HT1080 (cell line): ENCODE measurements at regions not wholly inside any gene's neighbourhood (a gene's known extent, or its start where the extent isn't known, plus 50 kb on each side); places are given as distances from the start of the nearest gene placed in this dataset.
"Not testable (repeated sequence)": the region's sequence is repeated elsewhere in the genome, so short reads cannot be mapped to it uniquely, and the experiment has no call there.

Experiments
- DNase-seq: peaks from one replicate; pipeline ENCODE4 v3.0.0-alpha.2; 2015; ENCODE audit warnings: low read depth

DNA sequence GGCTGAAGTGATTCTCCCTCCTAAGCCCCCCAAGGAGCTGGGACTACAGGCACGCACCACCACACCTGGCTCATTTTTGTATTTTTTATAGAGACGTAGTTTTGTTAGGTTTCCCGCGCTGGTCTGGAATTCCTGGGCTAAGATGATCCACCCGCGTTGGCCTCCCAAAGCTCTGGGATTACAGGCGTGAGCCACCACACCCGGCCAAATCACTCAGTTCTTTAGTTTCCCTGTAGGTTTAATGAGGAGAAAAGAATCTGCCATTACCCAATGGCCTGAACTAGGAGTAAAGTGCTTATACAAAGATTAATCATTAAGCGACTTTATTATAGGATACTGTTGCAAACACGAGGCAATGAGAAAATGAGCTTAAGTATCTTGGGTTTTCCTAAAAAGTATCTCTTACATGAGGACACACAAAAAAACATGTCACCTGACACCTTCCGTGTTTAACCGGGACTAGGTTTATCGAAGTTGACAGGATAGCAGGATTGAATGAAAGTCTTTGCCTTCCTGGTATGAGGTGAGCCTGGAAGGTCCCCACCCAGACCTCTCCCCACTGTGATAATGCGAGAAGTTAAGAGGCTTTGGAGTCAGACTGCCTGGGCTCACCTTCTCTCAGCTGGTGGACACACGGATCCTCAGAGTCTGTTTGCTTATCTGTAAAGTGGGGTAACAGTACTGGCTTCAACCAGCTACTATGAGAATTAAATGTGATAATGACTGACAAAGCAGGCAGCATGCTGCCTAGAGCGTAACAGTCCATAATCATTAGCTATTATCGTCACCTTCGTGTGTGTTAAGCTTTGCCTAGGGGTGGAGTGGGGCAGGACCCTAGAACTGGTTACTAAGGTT lies 133.5 kb upstream of the KRAS start:
- DNase-seq, result no peak

DNA sequence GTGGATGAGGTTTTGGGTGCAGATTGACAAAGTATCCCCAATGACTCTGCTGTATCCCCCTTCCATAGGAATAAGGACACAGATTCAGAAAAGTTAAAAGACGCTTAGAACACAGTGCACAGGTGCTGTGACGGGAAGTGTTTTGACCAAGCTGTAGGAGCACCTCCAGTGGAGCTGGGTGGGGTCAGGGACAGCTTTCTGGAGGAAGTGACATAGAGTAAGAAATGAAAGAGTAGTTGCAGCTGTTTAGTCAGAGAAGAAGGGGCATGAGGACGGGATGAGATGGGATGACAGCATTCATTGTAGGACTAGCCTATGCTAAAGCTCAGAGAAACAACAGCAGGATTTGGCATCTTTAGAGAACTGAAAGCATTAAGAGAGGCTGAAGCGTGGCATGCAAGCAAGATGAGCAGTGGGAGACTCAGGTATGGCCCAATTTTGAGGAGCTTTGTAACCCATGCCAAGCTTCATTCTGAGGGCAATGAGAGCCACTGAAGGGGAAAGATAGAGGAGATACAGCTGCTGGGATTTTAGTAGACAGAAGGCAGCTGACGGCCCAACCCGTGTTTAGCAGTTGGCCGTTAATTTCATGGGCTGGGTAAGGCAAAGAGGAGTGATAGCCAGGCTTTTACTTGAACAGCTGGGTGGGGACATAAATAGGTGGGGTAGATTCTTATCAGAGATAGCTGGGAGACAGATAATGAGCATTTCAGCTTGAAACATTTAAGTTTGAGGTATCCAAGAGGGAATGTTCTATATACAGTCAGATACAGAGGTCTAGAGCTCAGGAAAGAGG lies 131.8 kb upstream of the KRAS start:
- no peak for DNase-seq

DNA sequence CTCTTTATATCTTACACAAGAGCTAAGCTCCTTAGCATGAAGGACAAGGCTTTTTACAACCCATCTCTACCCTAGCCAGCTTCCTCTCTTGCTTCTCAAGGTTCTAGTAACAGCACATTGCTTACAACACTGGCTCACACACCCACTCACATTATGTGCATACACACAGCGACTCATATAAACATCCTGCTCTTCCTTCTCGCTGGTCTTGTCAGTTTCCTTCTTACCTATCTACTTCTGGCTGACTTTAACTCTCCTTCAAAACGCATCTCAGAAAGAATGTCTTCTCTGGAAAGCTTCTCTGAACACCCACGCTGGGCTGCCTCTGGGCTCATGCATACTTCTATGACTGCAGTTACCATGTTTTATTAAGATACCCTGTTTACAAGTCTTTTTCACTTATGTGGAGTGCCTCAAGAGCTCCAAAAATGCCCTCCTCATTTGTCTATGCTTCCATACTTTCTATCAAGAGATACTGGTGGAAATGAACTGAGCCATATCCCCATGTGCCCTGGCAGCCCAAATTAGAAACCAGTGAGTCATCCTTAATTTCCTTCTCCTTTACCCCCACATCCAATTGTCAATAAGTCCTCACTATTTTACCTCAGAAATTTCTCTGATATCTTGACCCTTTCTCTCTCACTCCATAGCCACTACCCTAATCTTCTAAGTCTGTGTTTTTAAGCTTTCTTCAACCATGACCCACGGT lies 126.9 kb upstream of the KRAS start:
- peak; percentile 60 for DNase-seq

GRCh38 chr12:25376985-25377384 lies 126.3 kb upstream of the KRAS start:
- DNase-seq, result no peak

DNA sequence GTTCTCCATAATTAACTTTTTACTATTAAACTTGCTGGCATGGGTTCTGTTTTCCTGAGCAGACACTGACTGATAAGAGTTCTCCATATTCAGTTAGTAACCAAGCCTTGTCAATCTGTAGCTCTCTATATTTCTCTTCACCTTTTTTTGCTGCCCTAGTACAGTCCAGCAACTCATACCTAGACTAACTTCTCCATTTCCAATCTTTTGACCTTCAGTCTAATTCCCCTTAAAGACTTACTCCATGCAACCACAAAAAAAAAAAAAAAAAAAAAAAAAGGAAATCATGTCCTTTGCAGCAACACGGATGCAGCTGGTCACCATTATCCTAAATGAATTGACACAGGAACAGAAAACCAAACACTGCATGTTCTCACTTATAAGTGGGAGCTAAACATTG lies 125.7 kb upstream of the KRAS start:
- DNase-seq, result no peak

DNA sequence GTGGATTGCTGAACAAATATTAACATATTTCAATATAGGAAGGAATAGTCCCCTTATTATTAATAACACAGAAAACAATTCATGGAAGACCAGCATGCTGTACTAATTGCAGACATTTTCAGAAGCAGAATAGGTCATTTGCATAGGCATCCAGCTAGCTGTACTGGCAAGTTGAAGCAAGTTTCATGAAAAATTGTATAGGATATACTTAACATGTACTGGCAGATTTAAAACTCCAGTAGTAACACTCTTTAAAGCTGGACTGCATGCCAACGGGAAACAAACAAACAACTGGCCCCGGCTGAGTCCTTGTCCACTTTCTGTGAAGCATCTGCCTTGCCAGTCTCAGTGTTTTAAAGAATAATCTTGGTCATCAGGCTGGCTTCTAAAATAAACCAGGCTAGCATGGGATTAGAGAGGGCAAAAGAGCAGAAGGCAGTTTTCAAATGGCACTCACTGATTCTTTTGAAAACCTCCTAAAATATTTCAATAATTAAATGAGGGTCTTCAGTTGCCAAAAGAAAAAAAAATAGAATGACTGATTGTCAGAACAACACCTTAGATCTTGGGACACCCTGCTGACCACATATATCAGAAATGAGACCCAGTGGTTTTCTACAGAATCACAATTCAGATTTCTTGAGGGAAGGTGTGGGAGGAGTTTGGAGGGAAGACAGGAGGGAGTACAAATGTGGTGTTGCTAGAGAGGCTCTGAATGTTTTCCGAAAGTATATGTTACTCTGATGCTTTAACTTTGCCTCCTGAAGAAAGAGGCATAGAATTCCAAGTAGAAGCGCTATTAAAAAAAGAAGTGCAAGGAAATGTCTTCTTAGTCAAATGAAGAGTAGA lies 122.5 kb upstream of the KRAS start:
- DNase-seq, result no peak

DNA sequence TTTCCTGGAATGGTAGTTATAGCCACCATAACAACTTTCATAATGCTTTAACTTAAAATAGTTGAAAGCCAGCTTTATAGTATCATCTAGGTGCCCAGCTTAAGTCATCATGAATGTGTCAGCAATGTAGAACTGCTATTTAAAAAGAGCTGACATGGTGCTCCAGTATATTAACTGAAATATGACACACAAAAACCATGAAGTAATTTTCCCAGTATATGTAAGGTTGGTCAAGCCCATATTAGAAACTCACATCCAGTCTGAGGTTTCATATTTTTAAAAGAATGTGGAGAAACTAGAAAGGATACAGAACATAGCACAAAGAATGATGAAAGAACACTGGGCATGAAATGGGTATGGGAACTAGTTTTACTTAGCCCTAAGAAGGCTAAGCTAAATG lies 121.3 kb upstream of the KRAS start:
- DNase-seq, result no peak

DNA sequence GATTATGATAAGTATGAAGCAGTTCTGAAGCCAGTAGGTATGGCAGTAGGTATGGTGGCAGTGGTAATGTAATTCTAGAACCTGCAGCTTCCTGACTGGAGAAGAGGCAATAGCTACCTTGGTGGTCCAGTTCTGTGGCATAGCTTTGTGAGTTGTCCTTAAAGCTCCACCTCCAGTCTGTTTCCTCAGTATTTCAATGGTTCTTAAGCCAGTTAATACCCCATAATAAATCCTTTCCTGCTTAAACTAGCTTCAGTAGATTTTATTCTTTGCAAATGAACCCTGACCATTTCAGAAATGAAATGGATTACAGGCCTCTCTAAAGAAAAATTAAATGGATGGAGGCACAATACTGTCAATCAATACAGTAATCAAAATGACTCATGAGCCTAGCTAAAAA lies 117.8 kb upstream of the KRAS start:
- no peak for DNase-seq

GRCh38 chr12:25366122-25366521 lies 115.4 kb upstream of the KRAS start:
- no peak for DNase-seq

DNA sequence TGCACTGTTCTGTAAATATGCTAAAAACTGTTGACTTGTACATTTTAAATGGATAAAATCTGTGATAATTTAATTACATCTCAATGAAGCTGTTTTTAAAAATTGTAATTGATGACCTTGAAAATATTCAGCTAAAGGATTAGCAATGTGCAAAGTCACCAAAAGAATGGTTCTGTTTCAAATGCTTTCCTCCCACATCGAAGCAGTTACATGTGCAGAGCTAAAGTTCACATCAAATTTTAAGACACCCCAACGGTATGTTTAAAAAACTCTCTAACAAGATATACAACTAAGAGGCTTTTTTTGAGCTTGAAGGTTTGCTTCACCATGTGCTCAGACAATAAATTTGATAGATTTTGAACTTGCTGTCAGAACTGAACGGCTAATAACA lies 114.6 kb upstream of the KRAS start:
- DNase-seq, result no peak

DNA sequence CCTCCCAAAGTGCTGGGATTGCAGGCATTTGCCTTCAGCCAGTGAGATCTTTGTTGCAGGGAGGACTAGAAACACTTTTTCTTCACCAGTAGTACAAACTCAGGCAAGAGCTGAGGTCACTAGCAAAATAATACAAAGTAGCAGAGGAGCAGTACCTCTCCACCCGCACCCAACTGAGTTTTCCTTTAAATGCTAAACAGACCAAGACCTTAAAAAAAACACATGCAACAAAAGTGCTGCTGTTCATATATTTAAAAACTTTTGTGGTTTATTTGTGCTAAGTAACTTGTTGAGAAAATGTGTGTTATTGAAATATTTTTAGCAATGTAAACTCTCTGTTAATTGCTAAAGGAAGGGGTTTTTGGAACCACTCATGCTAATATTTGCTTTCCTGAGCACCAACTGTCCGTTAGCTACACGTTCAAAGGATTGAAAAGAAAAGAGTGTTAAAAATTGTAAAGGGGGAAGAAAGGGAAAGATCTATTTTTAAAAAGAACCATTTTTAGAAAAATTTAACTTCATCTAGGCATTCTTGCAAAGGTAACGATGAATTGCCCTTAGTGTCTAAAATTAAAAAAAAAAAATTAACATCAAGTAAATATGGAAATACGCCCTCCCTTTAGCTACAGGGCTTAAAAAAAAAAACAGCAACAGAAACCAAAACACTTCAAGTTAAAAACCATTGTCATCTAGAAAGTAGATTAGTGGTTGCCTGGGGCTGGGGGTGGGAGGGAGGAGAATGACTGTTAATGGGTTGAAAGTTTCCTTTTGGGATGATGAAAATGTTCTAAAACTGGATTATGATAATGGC lies 114.0 kb upstream of the KRAS start:
- no peak for DNase-seq

GRCh38 chr12:25362646-25363045 lies 111.9 kb upstream of the KRAS start:
- no peak for DNase-seq

DNA sequence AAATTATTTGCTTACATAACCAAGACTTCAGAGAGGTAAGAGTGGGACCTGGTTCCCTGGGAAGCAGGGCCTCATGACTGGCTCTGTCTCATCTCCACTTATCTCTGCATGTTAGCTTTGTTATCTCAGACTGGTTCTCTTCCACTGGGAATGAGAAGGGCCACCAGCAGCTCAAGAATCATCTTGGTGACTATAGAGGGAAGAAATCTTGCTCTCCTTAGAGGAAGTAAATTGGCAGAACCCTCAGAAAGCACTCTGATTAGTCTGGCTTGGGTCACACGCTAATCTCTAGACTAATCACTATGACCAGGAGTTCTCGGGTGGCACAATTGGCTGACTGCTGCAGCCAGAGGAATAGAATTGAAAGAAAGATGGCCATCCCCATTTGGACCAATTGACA lies 110.8 kb upstream of the KRAS start:
- DNase-seq, result no peak

DNA sequence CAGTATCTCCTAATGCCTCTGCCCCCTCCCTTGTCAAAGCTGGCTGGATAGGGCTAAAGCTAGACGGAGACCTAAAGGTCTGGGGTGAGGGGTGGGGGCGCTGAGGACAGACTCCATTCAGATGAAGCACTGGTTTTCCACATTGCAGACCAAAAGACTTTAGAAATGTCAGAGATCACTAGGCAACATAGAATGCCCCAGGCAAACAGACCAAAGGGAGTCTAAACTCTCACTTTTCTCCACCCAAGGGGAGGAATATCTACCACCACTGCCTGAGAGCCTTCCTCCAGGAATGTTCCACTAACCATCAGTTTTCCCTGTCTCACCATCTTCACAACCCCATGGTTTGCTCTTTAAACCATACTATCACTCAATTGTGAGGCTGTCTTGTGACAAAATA lies 106.9 kb upstream of the KRAS start:
- DNase-seq, result no peak

DNA sequence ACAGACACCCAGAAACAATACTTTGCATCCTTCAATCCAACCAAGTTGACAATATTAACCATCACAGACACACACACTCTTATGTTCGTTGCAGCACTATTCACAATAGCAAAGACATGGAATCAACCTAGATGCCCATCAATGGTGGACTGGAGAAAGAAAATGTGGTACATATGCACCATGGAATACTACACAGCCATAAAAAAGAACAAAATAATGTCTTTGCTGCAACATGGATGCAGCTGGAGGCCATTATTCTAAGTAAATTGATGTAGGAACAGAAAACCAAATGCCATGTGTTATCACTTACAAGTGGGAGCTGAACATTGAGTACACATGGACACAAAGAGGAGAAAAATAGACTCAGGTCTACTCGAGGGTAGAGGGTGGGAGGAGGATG lies 102.2 kb upstream of the KRAS start:
- not testable (repeated sequence) for DNase-seq

- no peak for DNase-seq
Measured at GRCh38 chr12:25352083-25352918, 101.6 kb upstream of the KRAS start.

DNA sequence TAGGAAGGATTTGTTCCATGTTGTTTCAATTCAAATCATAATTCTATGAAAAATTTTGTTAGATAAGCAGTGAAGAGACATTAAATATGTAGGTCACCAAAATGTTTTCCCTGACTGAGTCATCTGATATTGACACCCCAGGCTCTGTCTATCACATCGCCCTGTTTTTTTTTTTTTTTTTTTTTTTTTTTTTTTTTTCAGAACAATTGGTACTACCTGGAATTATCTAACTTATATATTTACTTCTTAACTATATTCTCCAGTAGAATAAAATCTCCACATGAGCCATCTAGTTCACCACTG lies 97.8 kb upstream of the KRAS start:
- DNase-seq, result no peak

GRCh38 chr12:25347716-25348592 lies 97.2 kb upstream of the KRAS start:
- no peak for DNase-seq

DNA sequence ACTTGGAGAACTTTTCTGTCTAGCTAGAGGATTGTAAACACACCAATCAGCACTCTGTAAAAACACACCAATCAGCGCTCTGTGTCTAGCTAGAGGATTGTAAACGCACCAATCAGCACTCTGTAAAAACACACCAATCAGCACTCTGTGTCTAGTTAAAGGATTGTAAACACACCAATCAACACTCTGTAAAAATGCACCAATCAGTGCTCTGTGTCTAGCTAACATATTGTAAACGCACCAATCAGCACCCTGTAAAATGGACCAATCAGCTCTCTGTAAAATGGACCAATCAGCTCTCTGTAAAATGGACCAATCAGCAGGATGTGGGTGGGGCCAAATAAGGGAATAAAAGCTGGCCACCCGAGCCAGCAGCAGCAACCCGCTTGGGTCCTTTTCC lies 91.1 kb upstream of the KRAS start:
- not testable (repeated sequence) for DNase-seq
